H9 (cell line): ENCODE measurements at regions not wholly inside any gene's neighbourhood (a gene's known extent, or its start where the extent isn't known, plus 50 kb on each side); places are given as distances from the start of the nearest gene placed in this dataset.
"Not testable (repeated sequence)": the region's sequence is repeated elsewhere in the genome, so short reads cannot be mapped to it uniquely, and the experiment has no call there.

Experiments
- DNase-seq: peaks from one replicate; pipeline ENCODE4 v3.0.0-alpha.2; 2017
- H2AFZ ChIP-seq: one replicate; pipeline ENCODE4 v1.6.1; 2013; ENCODE audit warnings: mild to moderate bottlenecking, low read length, control low read depth, moderate library complexity
- H2AK5ac ChIP-seq: 2 replicates; pipeline ENCODE4 v1.6.1; 2013; ENCODE audit warnings: low read length, control low read depth, mixed read lengths; ENCODE audit not compliant: insufficient read length
- H2BK120ac ChIP-seq: one replicate; pipeline ENCODE4 v1.6.1; 2013; ENCODE audit warnings: low read depth, mild to moderate bottlenecking, low read length, control low read depth, inconsistent platforms; ENCODE audit not compliant: poor library complexity, severe bottlenecking
- H2BK12ac ChIP-seq: 2 replicates; pipeline ENCODE4 v1.6.1; 2013; ENCODE audit warnings: low read length, control low read depth, mixed read lengths, low read depth; ENCODE audit not compliant: insufficient read length
- H2BK15ac ChIP-seq: 2 replicates; pipeline ENCODE4 v1.6.1; 2013; ENCODE audit warnings: low read depth, low read length, control low read depth
- H2BK20ac ChIP-seq: one replicate; pipeline ENCODE4 v1.6.1; 2013; ENCODE audit warnings: low read depth, mild to moderate bottlenecking, low read length, control low read depth, inconsistent platforms; ENCODE audit not compliant: poor library complexity, severe bottlenecking
- H2BK5ac ChIP-seq: 2 replicates; pipeline ENCODE4 v1.6.1; 2013; ENCODE audit warnings: low read length, control low read depth, mixed read lengths; ENCODE audit not compliant: insufficient read length
- H3K14ac ChIP-seq: 2 replicates; pipeline ENCODE4 v1.6.1; 2013; ENCODE audit warnings: low read length, control low read depth; ENCODE audit not compliant: insufficient read depth
- H3K18ac ChIP-seq: 2 replicates; pipeline ENCODE4 v1.6.1; 2013; ENCODE audit warnings: low read depth, mild to moderate bottlenecking, mixed read lengths, low read length, control low read depth; ENCODE audit not compliant: insufficient read length
- H3K23ac ChIP-seq: 2 replicates; pipeline ENCODE4 v1.6.1; 2013; ENCODE audit warnings: low read length, control low read depth, mixed read lengths, low read depth; ENCODE audit not compliant: insufficient read length
- H3K23me2 ChIP-seq: 2 replicates; pipeline ENCODE4 v1.6.1; 2013; ENCODE audit warnings: low read depth, mild to moderate bottlenecking, mixed read lengths, low read length, control low read depth; ENCODE audit not compliant: insufficient read length, poor library complexity, severe bottlenecking
- H3K27ac ChIP-seq: 2 replicates; pipeline ENCODE4 v1.5.1; 2013; ENCODE audit warnings: low read length, control low read depth, mixed read lengths, low read depth; ENCODE audit not compliant: insufficient read length
- H3K27me3 ChIP-seq: 2 replicates; pipeline ENCODE4 v1.6.1; 2013; ENCODE audit warnings: low read length, control low read depth, inconsistent platforms; ENCODE audit not compliant: insufficient read depth
- H3K4ac ChIP-seq: 2 replicates; pipeline ENCODE4 v1.6.1; 2013; ENCODE audit warnings: low read depth, mild to moderate bottlenecking, control low read depth, inconsistent platforms, low read length, moderate library complexity
- H3K4me1 ChIP-seq: 2 replicates; pipeline ENCODE4 v1.6.1; 2013; ENCODE audit warnings: low read length, control low read depth, inconsistent platforms; ENCODE audit not compliant: insufficient read depth
- H3K4me2 ChIP-seq: 2 replicates; pipeline ENCODE4 v1.6.1; 2013; ENCODE audit warnings: low read length, control low read depth, mixed read lengths; ENCODE audit not compliant: insufficient read length, insufficient read depth
- H3K56ac ChIP-seq: 2 replicates; pipeline ENCODE4 v1.6.1; 2013; ENCODE audit warnings: low read depth, mild to moderate bottlenecking, mixed read lengths, low read length, control low read depth; ENCODE audit not compliant: insufficient read length
- H3K79me1 ChIP-seq: 2 replicates; pipeline ENCODE4 v1.6.1; 2013; ENCODE audit warnings: low read depth, mild to moderate bottlenecking, moderate library complexity, low read length, control low read depth, inconsistent platforms; ENCODE audit not compliant: insufficient read depth, poor library complexity, severe bottlenecking
- H3K79me2 ChIP-seq: 2 replicates; pipeline ENCODE4 v1.6.1; 2013; ENCODE audit warnings: low read length, control low read depth, inconsistent platforms; ENCODE audit not compliant: insufficient read depth
- H3K9ac ChIP-seq: 2 replicates; pipeline ENCODE4 v1.6.1; 2013; ENCODE audit warnings: low read length, control low read depth, mixed read lengths; ENCODE audit not compliant: insufficient read length; ENCODE audit errors: extremely low read depth
- H3K9me3 ChIP-seq: one replicate; pipeline ENCODE4 v1.6.1; 2013; ENCODE audit warnings: low read depth, low read length, inconsistent platforms; ENCODE audit not compliant: control insufficient read depth
- H3T11ph ChIP-seq: one replicate; pipeline ENCODE4 v1.6.1; 2013; ENCODE audit warnings: mild to moderate bottlenecking, low read length, control low read depth, inconsistent platforms
- H4K20me1 ChIP-seq: one replicate; pipeline ENCODE4 v1.6.1; 2013; ENCODE audit not compliant: control insufficient read depth, insufficient read length, insufficient read depth
- H4K5ac ChIP-seq: 2 replicates; pipeline ENCODE4 v1.6.1; 2013; ENCODE audit warnings: low read depth, mild to moderate bottlenecking, mixed read lengths, low read length, control low read depth; ENCODE audit not compliant: insufficient read length
- H4K8ac ChIP-seq: replicated peaks from 2 replicates; pipeline ENCODE4 v1.6.1; 2013; ENCODE audit warnings: low read length, control low read depth, mixed read lengths, low read depth; ENCODE audit not compliant: insufficient read length
- H4K91ac ChIP-seq: 2 replicates; pipeline ENCODE4 v1.6.1; 2013; ENCODE audit warnings: low read depth, mild to moderate bottlenecking, moderate library complexity, mixed read lengths, low read length, control low read depth; ENCODE audit not compliant: insufficient read length
- H3K27ac Mint-ChIP-seq, 3 experiments: 2 replicates in 2 of 3; 3 replicates in 1 of 3; pipeline ENCODE4 v1.8.0; 2020 to 2021; ENCODE audit warnings: mixed read lengths in 3 of 3, mild to moderate bottlenecking in 1 of 3, moderate library complexity in 1 of 3
- H3K27me3 Mint-ChIP-seq: 2 replicates; pipeline ENCODE4 v1.8.0; 2021; ENCODE audit warnings: low read depth, mild to moderate bottlenecking, moderate library complexity, mixed read lengths
- H3K36me3 Mint-ChIP-seq, 3 experiments: 2 replicates in 2 of 3; 3 replicates in 1 of 3; pipeline ENCODE4 v1.8.0; 2020 to 2021; ENCODE audit warnings: low read depth in 3 of 3, mixed read lengths in 3 of 3; ENCODE audit not compliant: insufficient read depth in 1 of 3
- H3K4me1 Mint-ChIP-seq, 2 experiments: 2 replicates each; pipeline ENCODE4 v1.8.0; 2020; ENCODE audit warnings: mixed read lengths in 2 of 2
- H3K4me3 Mint-ChIP-seq, 2 experiments: 2 replicates in 1 of 2; 3 replicates in 1 of 2; pipeline ENCODE4 v1.8.0; 2020 to 2021; ENCODE audit warnings: mild to moderate bottlenecking in 2 of 2, mixed read lengths in 2 of 2, moderate library complexity in 1 of 2
- H3K9me3 Mint-ChIP-seq, 2 experiments: 2 replicates in 1 of 2; 3 replicates in 1 of 2; pipeline ENCODE4 v1.8.0; 2020; ENCODE audit warnings: mild to moderate bottlenecking in 2 of 2, mixed read lengths in 2 of 2, moderate library complexity in 1 of 2
- WGBS: extraction: QIAGEN DNeasy Blood & Tissue Kit; methylation state at CpG from one replicate; pipeline ENCODE4 v1.1.7; 2013; ENCODE audit warnings: missing lambda C conversion rate, low lambda C conversion rate, mixed read lengths; ENCODE audit not compliant: insufficient read length; ENCODE audit errors: extremely low coverage; 5-methylcytosine and 5-hydroxymethylcytosine counted together
- TF ChIP-seq, protein P1 (sequence below): fragments of 200-600 bp; sonication (generic); conservative IDR thresholded peaks from 3 replicates; pipeline ENCODE4 v1.8.0; 2021; ENCODE audit warnings: antibody characterized with exemption, mild to moderate bottlenecking

- H3K79me1 ChIP-seq = no peaks in the 10 kb centered on the region
- no peak overlapping the region for H2BK5ac ChIP-seq
- Mint-ChIP-seq H3K4me1 (peaks cover 11 to 12% of the 10 kb centered on the region in 2 experiments), H3K9me3 (no peaks in the 10 kb centered on the region; a peak in 1 of 5 replicates), H3K36me3 (no peaks in the 10 kb centered on the region), H3K27me3 (no peaks in the 10 kb centered on the region; the same call in 1 of the 2 replicates), H3K27ac (peak overlapping the region in 2 of 3 experiments; percentile 10 to 34; a peak in 4 of 7 replicates), H3K4me3 (no peak overlapping the region)
- H3K14ac ChIP-seq = no peak overlapping the region
- H3T11ph ChIP-seq = no peak overlapping the region
- H3K4me2 ChIP-seq = no peak overlapping the region
- H2BK15ac ChIP-seq = no peak overlapping the region
- H3K27ac ChIP-seq = no peak overlapping the region
- no peak overlapping the region for H2AFZ ChIP-seq
- no peaks in the 10 kb centered on the region for H4K20me1 ChIP-seq
- H4K91ac ChIP-seq = no peak overlapping the region
- no peak overlapping the region for H4K5ac ChIP-seq
- no peak overlapping the region for H3K23ac ChIP-seq
- no peak overlapping the region for H3K4ac ChIP-seq
- H3K18ac ChIP-seq = no peak overlapping the region
- no peaks in the 10 kb centered on the region for H3K79me2 ChIP-seq
- no peak overlapping the region for H3K9ac ChIP-seq
- no peaks in the 10 kb centered on the region for H3K23me2 ChIP-seq
- H2BK20ac ChIP-seq = no peak overlapping the region
- H3K56ac ChIP-seq = no peak overlapping the region
- no CpG with 5 or more reads among the region's 5 CpGs for WGBS
- H4K8ac ChIP-seq = no peak overlapping the region
- H3K4me1 ChIP-seq = no peaks in the 10 kb centered on the region
- TF ChIP-seq, protein P1, sequence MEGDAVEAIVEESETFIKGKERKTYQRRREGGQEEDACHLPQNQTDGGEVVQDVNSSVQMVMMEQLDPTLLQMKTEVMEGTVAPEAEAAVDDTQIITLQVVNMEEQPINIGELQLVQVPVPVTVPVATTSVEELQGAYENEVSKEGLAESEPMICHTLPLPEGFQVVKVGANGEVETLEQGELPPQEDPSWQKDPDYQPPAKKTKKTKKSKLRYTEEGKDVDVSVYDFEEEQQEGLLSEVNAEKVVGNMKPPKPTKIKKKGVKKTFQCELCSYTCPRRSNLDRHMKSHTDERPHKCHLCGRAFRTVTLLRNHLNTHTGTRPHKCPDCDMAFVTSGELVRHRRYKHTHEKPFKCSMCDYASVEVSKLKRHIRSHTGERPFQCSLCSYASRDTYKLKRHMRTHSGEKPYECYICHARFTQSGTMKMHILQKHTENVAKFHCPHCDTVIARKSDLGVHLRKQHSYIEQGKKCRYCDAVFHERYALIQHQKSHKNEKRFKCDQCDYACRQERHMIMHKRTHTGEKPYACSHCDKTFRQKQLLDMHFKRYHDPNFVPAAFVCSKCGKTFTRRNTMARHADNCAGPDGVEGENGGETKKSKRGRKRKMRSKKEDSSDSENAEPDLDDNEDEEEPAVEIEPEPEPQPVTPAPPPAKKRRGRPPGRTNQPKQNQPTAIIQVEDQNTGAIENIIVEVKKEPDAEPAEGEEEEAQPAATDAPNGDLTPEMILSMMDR = no peak
- H3K27me3 ChIP-seq = no peaks in the 10 kb centered on the region
- H3K9me3 ChIP-seq = no peaks in the 10 kb centered on the region
- H2AK5ac ChIP-seq = no peak overlapping the region
- peak; percentile 49 for DNase-seq
- no peak overlapping the region for H2BK12ac ChIP-seq
- H2BK120ac ChIP-seq = no peak overlapping the region
Observed at GRCh38 chr20:41701588-41702348, 83.6 kb upstream of the CHD6 start.

- not testable (repeated sequence) for H3T11ph ChIP-seq, H3K27me3 Mint-ChIP-seq, H3K14ac ChIP-seq, H3K79me1 ChIP-seq, H2BK12ac ChIP-seq, H3K18ac ChIP-seq, H2BK120ac ChIP-seq, H3K23ac ChIP-seq, H2BK5ac ChIP-seq, H4K5ac ChIP-seq, H3K9me3 Mint-ChIP-seq, H3K9me3 ChIP-seq, H2BK20ac ChIP-seq, H3K56ac ChIP-seq, H3K4me2 ChIP-seq, H4K20me1 ChIP-seq, H3K79me2 ChIP-seq, H3K27ac ChIP-seq, H4K91ac ChIP-seq, H2AFZ ChIP-seq, H3K4me1 ChIP-seq, DNase-seq, H2BK15ac ChIP-seq, H3K27ac Mint-ChIP-seq, H3K4ac ChIP-seq, H3K9ac ChIP-seq, H4K8ac ChIP-seq, H3K36me3 Mint-ChIP-seq, H3K27me3 ChIP-seq, H2AK5ac ChIP-seq, H3K4me3 Mint-ChIP-seq, H3K23me2 ChIP-seq
- H3K4me1 Mint-ChIP-seq = peaks cover 16 to 17% of the 10 kb centered on the region in 2 experiments
- no CpG with 5 or more reads among the region's 3 CpGs for WGBS
Observed at GRCh38 chr20:41699673-41700072, 81.5 kb upstream of the CHD6 start.
